Stimulated activated CD4-positive, alpha-beta T cell treated with anti-CD3 and anti-CD28 coated beads, Interleukin-4, amount 100 ng/mL, for 4 hours (primary cell): ENCODE measurements at regions not wholly inside any gene's neighbourhood (a gene's known extent, or its start where the extent isn't known, plus 50 kb on each side); places are given as distances from the start of the nearest gene placed in this dataset.

Experiments used
- DNase-seq, 2 experiments: peaks; one replicate each; pipeline ENCODE4 v3.0.0-alpha.2; 2020

DNA sequence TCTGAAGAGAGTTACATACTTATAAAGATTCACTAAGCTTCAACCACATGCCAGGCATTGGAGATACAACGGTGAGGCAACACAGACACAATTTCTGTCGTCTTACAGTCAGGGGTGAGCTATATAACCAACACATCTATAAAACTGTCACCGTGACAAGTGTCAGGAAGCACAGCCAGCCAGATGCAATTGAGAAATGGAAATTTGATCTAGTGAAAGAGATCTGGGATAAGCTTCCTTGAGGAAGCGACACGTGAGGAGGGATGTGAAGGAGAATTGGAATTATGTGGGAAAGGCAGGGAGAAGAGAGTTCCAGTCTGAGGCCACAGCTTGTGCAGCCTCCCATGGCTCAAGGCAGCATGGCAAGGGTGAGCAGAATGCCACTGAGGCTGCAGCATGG lies 50.9 kb upstream of the ZNF354B start:
- no peak for DNase-seq

DNA sequence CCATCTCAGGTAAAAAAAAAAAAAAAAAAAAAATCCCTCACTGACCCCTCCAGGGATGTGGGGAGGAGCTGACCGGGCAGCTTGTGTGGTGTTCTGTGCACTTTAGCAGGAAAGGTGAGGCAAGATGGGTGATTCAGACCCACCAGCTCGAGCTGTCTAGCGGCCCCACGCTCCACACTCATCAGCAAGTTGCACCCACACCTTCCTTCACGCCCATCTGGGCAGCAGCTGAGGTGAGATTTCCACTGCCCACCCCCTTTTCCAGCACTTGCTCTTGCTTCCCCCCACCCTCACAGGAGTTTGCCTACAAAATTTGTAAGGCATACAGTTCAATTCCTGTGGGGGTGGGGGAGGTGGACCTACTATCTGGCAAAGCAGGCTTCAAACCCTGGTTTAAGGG lies 58.7 kb upstream of the ZNF354B start:
- no peak for DNase-seq

DNA sequence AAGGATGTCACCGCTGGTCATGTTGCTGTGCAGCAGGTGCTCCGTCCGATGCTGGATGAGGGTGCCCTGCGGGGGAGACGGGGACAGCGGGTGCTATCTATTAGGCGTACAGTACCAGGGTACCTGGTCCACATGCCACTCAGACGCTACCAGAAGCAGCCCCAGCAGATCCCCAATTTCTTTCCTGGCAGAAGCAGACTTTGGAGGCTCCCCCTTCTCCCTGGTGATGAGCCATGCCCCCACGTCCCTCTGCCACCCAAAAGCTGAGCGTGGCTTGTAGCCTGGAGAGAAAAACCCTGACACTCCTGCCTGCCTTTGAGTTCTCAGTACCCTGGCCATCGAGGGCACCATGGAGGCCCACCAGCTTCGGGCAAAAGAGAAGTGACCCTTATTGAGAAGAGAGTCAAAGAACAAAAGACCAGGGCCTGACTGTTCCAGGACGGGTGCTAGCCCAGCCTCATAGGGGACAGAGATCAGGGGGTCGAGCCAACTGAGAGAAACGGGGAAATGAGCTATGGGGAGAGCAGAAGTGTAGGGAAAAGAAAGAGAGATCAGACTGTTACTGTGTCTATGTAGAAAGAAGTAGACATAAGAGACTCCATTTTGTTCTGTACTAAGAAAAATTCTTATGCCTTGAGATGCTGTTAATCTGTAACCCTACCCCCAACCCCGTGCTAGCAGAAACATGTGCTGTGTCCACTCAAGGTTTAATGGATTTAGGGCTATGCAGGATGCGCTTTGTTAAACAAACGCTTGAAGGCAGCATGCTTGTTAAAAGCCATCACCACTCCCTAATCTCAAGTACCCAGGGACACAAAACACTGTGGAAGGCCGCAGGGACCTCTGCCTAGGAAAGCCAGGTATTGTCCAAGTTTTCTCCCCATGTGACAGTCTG lies 62.0 kb upstream of the ZNF354B start:
- no peak for DNase-seq

DNA sequence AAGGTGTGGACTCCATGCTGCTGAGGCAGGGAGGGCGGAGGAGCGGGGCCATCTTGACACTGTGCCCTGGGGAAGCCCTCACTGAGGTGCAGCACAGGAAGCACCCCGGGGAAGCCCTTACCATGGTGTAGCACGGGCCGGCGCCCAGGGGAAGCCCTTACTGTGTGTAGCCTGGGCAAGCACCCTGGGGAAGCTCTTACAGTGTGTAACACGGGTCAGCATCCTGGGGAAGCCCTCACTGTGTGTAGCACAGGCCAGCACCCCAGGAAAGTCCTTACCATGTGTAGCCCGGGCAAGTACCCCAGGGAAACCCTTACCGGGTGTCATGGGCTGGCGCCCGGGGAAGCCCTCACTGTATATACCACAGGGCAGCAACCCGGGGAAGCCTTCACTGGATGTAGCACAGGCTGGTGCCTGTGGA lies 62.6 kb upstream of the ZNF354B start:
- no peak for DNase-seq

DNA sequence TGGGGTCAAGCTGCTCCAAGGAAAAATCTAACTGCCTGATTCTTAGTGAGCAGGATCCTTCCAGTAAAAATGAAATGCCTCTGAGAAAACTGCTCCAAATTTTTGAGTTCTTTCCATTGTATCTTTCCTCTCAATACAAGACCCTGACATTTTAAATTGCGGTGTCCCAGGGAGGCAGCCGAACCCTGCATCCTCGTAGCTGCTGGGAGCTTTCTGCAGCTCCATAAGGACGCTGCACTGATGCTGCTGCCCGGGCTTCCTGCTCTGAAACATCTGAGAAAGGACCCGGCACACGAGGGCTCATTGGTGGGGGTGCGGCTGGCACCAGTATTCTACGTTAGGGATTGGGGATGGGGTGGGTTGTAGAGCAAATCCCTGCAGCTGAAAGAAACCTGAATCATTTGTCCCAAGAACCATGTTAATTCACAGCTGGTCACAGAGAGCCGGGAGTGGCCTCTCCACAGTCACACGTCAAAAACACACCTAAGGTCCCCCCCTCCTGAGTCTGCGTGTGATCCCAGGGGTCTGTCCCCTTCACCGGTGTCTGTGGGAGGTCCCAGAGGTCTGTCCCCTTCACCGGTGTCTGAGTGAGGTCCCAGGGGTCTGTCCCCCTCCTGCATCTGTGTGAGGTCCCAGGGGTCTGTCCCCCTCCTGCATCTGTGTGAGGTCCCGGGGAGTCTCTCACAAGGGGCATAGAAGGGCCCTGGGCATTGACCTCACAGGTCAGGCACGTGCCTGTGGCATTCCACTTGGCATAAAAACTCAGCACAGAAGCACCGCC lies 63.4 kb upstream of the ZNF354B start:
- DNase-seq, result no peak

DNA sequence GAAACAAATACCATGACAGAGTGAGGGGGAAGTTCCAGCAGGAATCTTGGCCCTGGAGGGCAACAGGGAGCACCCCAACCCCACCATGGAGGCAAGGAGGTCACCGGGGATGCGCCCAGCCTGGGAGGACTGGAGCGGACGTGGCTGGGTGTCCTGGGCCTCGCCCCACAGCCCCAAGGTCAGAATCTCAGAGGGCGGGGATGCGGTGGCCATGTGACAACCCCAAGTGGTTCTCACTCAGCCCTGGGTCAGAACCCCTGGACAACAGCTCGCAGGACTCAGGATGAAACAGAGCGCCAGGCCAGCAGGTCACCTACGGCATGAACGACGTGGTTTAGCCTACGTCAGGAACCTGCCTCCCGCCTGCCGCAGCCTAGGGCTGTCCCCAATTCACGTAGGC lies 64.0 kb upstream of the ZNF354A start:
- no peak for DNase-seq

DNA sequence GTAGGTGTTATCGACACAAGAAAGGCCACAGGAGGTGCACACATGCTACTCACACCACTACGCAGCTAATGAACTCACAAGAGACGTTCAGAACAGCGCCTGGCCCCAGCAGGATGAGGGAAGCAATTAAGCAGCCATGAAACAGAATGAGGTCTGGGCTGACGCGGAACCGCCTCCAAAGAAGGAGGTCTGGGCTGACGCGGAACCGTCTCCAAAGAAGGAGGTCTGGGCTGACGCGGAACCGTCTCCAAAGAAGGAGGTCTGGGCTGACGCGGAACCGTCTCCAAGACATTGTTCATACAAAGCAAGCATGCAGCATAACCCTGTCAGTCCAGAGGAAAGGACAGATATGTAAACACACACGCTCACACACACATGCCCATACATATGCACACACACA lies 63.2 kb upstream of the ZNF354A start:
- DNase-seq, result no peak

DNA sequence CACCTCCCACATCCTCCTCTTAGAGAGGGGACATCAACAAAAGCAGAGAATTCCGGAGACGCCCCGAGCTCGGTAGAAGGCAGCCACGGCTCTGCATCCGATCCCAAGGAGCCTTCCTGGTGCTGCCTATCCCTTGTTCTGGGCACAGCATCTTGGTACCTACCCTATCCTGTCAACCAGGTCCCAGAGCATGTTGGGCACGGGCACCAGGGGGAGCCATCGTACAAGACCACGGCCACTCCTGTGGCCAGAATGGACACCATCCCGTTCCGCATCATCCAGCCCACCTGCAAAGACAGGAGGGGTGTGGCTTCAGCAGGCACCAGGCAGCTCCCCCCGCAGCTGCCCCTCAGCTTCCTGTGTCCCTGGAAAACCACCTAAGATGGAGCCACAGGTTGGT lies 62.7 kb upstream of the ZNF354A start:
- DNase-seq, result peak in 1 of 2 experiments; percentile 13

DNA sequence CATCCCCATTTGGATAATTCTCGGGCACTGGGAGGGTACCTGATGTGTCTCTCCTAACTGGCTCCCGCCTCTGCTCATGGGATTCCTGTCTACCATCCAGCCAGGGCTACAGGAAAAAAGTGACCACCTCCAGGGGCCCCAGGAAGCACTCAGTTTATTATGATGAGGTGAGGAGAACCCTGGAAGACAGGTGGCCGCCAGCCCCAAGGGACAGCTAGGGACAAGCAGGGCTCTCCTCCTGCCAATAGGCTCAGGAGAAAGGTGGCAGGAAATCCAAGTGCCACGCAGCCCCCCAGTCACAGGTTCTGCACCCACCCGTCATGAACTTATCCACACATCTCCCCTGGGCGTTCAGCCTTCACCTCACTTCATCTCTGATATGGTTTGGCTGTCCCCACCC lies 61.5 kb upstream of the ZNF354A start:
- no peak for DNase-seq

DNA sequence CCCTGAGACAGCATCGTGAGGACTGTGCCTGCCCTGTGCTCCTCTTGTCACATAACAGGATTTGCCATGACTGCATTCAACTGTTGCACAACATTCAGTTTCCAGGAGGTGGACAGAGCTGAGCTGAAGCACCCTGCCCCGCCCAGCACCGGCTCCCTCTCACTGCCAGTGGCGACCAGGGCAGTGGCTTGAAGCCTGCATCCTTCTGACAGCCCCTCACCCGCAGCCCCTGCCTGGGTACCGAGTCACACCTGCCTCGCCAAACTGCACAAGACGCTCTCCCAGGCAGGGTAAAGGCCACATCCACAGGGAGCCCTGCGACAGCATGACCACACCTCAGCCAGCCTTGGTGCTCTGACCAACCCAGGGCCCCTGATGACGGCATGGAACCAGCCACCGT lies 59.9 kb upstream of the ZNF354A start:
- DNase-seq, result no peak

DNA sequence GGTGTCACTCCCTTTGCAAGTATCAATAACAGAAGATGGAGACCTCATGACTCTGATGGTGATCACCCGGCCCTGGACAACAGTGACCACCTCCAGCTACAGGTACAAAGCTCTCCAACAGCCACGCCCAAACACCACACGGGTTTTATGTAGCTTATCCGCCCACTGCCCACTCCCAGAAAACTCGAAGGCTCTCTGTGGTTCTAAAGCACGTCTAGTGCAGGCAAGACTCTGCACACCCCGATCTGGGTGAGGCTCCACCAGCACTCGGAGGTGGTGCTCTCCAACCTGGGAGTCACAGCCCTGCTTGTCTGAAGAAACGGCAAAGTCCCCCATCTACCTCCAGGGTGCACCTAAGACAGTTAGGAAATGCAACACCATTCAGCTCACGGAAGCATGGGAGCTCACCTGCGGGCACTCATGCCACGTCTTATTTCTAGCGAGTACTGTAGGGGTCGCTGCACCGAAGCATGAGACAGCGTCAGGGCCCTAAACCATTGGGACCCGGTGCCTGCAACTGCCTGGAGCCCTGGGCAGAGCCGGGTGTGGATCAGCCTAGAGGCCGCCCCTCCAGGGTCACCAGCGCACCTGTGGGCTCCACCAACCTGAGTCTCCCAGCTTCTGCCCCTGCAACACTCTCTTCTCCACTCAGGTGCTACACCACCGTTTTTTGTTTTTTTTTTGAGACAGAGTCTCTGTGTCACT lies 58.1 kb upstream of the ZNF354A start:
- no peak for DNase-seq

DNA sequence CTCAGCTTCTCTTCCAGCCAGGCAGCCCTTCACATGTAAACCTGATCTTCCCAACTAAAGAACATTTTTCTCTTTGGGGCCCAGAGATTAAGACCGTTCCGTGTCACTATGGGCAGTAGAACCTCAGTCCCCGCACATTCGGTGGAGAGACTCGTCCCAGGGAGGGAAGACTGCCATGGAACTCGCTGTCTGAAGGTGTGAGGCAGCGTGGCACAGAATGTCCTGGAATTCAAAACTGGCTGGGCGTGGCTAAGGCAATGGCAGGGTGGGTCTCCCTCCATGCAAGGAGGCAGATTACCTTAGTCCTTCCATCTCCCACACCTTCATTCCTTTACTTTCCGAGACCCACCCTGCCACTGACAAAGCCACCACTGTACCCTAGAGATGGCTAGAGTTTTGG lies 57.4 kb upstream of the ZNF354A start:
- no peak for DNase-seq

DNA sequence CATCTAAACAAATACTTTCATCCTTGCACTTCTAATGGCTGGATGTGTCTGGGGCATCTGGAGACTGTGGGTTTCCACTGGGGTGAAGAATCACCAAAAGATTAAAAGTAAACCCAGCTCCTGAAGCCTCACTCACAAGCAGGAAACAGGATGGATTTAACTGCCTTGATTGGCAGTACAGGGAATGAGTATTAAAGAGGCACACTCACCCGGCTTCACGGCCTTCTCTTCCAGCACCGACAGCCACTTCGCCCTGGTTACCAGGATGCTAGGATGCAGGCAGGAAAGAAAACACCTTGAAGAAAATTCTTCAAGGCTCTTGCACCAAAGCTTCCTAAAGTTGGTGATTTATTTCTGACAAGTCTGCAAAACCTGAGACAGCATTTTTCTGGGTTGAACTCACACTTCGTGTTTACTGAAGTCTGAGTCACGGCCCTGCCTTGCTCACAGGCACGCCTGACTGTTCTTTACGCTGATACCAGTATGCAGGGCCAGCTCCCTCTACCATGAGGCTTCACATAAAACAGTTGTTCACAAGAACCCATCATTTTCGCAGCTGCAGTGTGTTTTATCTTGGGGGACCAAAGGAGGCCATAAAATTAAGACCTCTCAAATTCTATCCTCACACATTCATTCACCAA lies 56.5 kb upstream of the ZNF354A start:
- DNase-seq, result no peak

DNA sequence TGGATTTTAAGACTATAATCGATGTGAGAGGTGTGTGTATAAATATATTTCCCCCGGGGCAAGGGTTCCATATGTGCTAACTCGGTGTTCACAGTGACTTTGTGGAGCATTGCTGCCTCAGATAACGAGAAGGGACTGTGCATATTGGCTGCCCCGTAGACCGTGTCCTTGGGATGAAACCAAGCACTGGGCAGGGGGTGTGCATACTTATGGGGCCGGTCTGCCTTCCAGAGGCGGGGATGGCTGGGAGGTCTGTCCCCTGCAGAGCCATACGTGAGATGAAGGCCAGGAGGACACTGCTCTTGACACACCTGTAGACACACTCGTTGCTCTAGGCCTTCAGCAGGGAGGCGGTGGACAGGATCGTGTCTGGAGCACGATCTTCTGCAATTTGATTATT lies 56.0 kb upstream of the ZNF354A start:
- DNase-seq, result no peak

DNA sequence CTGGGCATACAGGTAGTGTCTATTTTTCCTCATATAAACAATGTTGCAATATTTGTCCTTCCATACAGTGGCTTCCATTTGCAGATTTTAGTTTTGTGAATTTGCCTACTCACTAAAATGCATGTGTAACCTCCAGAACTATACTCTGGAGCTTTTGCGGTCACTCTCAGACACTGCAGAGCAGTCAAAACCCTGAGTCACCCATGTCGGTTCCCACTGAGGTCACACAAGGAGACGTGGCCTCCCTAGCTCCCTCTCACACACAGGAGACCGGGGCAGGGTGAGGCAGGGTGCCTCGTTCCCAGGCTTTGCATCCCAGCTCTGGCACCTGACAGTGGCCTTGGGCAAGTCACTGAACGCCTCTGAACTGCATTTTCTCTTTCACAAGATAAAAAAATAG lies 55.5 kb upstream of the ZNF354A start:
- no peak for DNase-seq

DNA sequence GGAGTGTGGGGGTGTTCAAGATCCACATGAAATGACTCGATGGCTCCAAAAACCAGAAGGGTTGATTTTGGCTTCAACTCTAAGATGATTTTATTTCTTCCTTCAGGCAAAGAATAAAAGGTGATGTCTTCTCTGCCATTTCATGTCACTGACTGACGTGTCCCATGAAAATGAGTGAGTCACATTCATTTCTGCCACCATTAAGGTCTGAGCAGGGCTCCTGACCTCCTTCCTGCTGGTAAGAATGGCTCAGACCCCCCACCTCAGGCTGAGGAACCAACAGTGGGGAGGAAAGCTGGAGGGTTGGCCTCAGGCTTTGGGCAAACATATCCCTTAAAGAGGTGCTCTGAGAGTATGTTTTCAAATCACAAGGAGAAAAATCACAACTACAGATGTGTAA lies 53.9 kb upstream of the ZNF354A start:
- no peak for DNase-seq

DNA sequence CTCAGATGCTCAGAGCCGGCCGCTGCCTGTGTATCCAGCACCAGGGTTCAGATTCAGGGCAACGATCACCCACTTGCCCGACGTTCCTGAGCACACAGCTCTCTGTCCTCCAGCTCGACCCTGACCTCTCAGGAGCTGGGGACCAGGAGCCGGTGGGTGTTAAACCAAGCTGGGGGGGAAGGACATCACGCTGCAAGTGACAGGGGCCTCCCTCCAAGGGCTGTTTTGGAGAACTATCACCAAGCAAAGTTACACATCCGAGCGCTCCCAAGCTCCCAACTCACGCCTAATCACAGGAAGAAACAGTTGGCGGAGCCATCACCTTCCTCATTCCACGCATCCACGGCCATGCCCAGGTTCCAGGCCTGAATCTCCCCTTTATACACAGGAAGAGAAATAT lies 51.5 kb upstream of the ZNF354A start:
- no peak for DNase-seq

DNA sequence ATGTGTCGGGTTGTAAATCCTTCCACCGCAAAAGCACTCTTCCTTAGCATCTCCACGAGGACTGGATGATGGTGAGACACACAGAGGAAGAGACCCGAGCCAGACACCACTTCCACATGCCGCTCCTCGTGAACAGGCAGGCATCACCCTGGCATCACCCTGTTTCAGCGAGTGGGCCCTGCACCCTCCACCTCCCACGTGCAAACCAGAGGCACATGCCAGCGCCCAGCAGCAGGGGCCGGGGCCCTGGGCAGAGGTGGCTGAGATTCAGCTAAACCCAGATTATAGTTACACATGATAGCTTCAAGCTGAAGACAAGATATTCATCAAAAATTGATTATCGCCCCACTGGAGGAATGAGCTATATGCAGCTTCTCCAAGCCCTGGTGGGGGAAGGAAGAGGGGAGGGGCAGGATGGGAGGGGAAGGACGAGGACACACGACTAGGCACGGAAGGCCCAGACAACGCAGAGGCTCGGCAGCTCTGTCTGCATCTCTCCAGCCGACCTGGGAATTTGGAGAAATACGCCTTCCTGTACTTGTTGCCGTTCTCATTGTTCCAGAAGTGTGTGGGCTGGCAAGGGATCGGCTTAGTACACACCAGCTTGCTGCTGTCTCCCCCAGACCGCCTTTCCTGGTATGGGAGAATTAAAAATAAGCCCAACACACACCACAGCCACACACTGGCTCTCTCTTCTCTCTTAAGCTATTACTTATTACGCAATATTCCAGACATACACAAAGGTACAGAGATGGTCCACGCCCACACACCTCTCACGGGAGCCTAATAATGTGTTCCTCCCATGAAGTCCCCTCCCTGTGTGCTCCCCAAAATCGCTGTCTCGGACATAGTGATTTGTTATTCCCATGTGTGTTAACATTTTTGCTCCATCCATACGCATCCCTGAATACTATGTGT lies 50.4 kb upstream of the ZNF354A start:
- no peak for DNase-seq
